ENCODE measurements at regions not wholly inside any gene's neighbourhood (a gene's known extent, or its start where the extent isn't known, plus 50 kb on each side); places are given as distances from the start of the nearest gene placed in this dataset.

DNA sequence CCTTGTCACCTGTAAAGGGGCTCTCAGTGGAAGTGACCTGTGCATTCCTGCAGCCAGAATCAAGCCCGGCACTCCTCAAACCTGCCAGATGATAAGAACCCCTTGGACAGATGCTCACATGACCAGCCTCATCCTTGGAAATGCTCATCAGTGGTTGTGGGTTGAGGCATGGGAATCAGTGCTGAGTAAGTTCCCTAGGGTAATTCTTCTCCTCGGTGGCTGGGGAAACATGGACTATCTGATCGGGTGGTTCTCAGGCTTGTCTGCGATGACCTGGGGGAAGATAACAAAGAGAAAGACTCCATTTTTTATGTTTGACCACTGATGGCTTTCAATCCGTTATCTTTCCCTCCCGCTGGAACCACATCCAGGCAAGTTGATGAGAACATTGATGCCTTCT is 84.0 kb downstream of the SPP2 start:
- TF ChIP-seq, protein P1, sequence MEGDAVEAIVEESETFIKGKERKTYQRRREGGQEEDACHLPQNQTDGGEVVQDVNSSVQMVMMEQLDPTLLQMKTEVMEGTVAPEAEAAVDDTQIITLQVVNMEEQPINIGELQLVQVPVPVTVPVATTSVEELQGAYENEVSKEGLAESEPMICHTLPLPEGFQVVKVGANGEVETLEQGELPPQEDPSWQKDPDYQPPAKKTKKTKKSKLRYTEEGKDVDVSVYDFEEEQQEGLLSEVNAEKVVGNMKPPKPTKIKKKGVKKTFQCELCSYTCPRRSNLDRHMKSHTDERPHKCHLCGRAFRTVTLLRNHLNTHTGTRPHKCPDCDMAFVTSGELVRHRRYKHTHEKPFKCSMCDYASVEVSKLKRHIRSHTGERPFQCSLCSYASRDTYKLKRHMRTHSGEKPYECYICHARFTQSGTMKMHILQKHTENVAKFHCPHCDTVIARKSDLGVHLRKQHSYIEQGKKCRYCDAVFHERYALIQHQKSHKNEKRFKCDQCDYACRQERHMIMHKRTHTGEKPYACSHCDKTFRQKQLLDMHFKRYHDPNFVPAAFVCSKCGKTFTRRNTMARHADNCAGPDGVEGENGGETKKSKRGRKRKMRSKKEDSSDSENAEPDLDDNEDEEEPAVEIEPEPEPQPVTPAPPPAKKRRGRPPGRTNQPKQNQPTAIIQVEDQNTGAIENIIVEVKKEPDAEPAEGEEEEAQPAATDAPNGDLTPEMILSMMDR (conservative IDR thresholded peaks at IDR 0.05; ENCODE audit: low read depth in 2 of 2) = no peak
- TF ChIP-seq EZH2phosphoT487 (IDR thresholded peaks at IDR 0.05; ENCODE audit: unreplicated experiment) (no peak), EZH2 (IDR thresholded peaks at IDR 0.05; ENCODE audit: low read depth, unreplicated experiment) (no peak), POLR2AphosphoS5 (IDR thresholded peaks at IDR 0.05; ENCODE audit: low read depth) (no peak)
